KMS-11 (cell line): ENCODE measurements at regions not wholly inside any gene's neighbourhood (a gene's known extent, or its start where the extent isn't known, plus 50 kb on each side); places are given as distances from the start of the nearest gene placed in this dataset.

Experiments used
- H2AFZ ChIP-seq: fragments of 200-600 bp; sonication (generic); 2 replicates; pipeline ENCODE4 v1.6.1; 2016; ENCODE audit warnings: antibody characterized with exemption, mixed run types, low read depth
- H3K27ac ChIP-seq: fragments of 200-600 bp; sonication (generic); 2 replicates; pipeline ENCODE4 v1.6.1; 2016; ENCODE audit warnings: mild to moderate bottlenecking, mixed run types
- H3K27me3 ChIP-seq: fragments of 200-600 bp; sonication (generic); 2 replicates; pipeline ENCODE4 v1.6.1; 2017; ENCODE audit warnings: mild to moderate bottlenecking, low read depth, mixed run types, moderate library complexity; ENCODE audit not compliant: insufficient read depth
- H3K36me3 ChIP-seq: fragments of 200-600 bp; sonication (generic); 2 replicates; pipeline ENCODE4 v1.6.1; 2017; ENCODE audit warnings: mild to moderate bottlenecking, mixed run types; ENCODE audit not compliant: insufficient read depth
- H3K4me1 ChIP-seq: fragments of 200-600 bp; sonication (generic); 2 replicates; pipeline ENCODE4 v1.6.1; 2016; ENCODE audit warnings: mild to moderate bottlenecking, low read depth, mixed run types; ENCODE audit not compliant: poor library complexity, severe bottlenecking
- H3K4me2 ChIP-seq: fragments of 200-600 bp; sonication (generic); 2 replicates; pipeline ENCODE4 v1.7.0; 2016; ENCODE audit warnings: mild to moderate bottlenecking, mixed run types
- H3K4me3 ChIP-seq: fragments of 200-600 bp; sonication (generic); IDR thresholded peaks from 2 replicates; pipeline ENCODE4 v1.6.1; 2017; ENCODE audit warnings: low read depth, low read length, mixed read lengths; ENCODE audit not compliant: insufficient read depth
- H3K79me2 ChIP-seq: fragments of 200-600 bp; sonication (generic); 2 replicates; pipeline ENCODE4 v1.6.1; 2016; ENCODE audit warnings: low read depth, mixed run types; ENCODE audit not compliant: insufficient read depth
- H3K9ac ChIP-seq: fragments of 200-600 bp; sonication (generic); 2 replicates; pipeline ENCODE4 v1.6.1; 2016; ENCODE audit warnings: mild to moderate bottlenecking, mixed run types
- H4K20me1 ChIP-seq: fragments of 200-600 bp; sonication (generic); 2 replicates; pipeline ENCODE4 v1.6.1; 2016; ENCODE audit warnings: mild to moderate bottlenecking, mixed run types; ENCODE audit not compliant: insufficient read depth
- TF ChIP-seq, protein P1 (sequence below): fragments of 200-600 bp; sonication (generic); conservative IDR thresholded peaks from 2 replicates; pipeline ENCODE4 v1.6.1; 2017; ENCODE audit warnings: low read depth, mild to moderate bottlenecking, antibody characterized with exemption, low read length, moderate library complexity, mixed read lengths

DNA sequence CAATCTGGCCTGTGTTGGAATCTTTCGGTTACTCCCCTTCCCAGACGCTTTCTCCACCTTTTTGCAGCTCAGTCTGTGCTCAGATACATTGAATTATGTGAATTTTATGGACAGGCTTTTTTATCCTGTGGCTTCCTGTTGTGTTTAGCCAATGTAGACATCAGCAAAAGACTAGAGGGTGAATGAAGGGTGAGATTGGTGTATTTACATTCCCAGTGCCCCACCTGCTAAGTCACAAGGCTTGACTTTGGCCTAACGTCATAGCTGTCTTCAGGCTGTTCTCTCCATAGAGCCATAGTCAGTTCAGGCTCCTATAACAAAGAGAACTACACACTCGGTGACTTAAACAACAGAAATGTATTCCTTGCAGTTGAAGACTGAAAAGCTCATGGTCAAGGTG is 97.5 kb upstream of the FSHB start:
- TF ChIP-seq, protein P1, sequence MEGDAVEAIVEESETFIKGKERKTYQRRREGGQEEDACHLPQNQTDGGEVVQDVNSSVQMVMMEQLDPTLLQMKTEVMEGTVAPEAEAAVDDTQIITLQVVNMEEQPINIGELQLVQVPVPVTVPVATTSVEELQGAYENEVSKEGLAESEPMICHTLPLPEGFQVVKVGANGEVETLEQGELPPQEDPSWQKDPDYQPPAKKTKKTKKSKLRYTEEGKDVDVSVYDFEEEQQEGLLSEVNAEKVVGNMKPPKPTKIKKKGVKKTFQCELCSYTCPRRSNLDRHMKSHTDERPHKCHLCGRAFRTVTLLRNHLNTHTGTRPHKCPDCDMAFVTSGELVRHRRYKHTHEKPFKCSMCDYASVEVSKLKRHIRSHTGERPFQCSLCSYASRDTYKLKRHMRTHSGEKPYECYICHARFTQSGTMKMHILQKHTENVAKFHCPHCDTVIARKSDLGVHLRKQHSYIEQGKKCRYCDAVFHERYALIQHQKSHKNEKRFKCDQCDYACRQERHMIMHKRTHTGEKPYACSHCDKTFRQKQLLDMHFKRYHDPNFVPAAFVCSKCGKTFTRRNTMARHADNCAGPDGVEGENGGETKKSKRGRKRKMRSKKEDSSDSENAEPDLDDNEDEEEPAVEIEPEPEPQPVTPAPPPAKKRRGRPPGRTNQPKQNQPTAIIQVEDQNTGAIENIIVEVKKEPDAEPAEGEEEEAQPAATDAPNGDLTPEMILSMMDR: no peak

DNA sequence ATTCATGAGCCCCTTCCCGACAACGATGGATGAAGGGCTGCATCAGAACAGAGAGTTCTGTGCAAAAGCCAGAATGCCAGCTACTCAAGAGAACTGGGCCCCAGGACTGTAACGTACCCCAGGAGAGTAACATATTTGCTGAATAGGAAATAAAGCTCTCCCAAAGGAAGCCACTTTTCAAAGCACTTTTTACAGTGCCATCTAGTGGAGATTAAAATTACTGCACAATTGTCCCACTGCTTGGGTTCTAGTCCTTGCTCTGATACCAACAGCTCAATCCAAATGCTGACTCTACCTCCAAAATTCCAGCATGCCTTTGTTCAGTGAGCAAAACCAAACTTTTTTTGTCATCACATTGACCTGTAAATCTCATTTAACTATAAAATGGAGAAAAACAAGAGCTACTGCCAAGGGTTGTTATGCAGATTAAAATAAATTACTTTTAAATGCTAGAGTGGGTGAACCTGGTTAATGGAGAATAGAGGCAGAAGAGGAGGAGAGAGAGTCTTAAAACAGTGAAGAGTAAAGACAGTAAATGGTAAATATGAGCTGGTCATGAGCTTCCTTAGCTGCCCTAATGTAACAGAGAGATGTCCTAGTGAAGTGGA is 87.6 kb upstream of the FSHB start:
- Histone ChIP-seq H3K27me3 (no peaks in the 10 kb centered on the region), H3K4me3 (no peak overlapping the region), H3K9ac (no peak overlapping the region), H2AFZ (no peak overlapping the region), H4K20me1 (no peaks in the 10 kb centered on the region), H3K27ac (no peak overlapping the region), H3K79me2 (no peaks in the 10 kb centered on the region), H3K4me1 (peaks cover 3% of the 10 kb centered on the region), H3K36me3 (no peaks in the 10 kb centered on the region), H3K4me2 (no peak overlapping the region)
- TF ChIP-seq, protein P1: peak; percentile 80

More for the DNA sequence above, 97.5 kb upstream of the FSHB start:
- H3K4me1 ChIP-seq: no peaks in the 10 kb centered on the region
- H4K20me1 ChIP-seq: no peaks in the 10 kb centered on the region
- no peaks in the 10 kb centered on the region for H3K79me2 ChIP-seq
- no peaks in the 10 kb centered on the region for H3K27me3 ChIP-seq
- no peak overlapping the region for H3K9ac ChIP-seq
- no peak overlapping the region for H2AFZ ChIP-seq
- no peaks in the 10 kb centered on the region for H3K36me3 ChIP-seq
- H3K4me2 ChIP-seq: no peak overlapping the region
- no peak overlapping the region for H3K27ac ChIP-seq
- H3K4me3 ChIP-seq: no peak overlapping the region

DNA sequence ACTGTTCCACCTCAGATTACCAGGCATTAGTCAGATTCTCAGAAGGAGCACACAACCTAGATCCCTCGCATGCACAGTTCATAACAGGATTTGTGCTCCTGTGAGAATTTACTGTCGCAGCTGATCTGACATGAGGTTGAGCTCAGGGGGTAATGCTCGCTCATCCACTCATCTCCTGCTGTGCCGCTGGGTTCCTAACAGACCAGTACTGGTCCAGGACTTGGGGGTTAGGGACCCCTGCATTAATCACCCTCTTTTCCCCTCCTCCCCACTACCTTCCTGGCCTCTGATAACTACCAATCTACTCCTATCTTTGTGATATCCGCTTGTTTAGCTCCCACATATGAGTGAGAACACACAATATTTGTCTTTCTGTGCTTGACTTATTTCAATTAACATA is 83.5 kb upstream of the FSHB start:
- TF ChIP-seq, protein P1: no peak
- Histone ChIP-seq H3K27ac (no peak overlapping the region), H3K79me2 (no peaks in the 10 kb centered on the region), H3K9ac (no peak overlapping the region), H3K4me1 (peaks cover 3% of the 10 kb centered on the region), H3K36me3 (no peaks in the 10 kb centered on the region), H3K4me3 (no peak overlapping the region), H3K4me2 (no peak overlapping the region), H3K27me3 (no peaks in the 10 kb centered on the region), H4K20me1 (no peaks in the 10 kb centered on the region), H2AFZ (no peak overlapping the region)

DNA sequence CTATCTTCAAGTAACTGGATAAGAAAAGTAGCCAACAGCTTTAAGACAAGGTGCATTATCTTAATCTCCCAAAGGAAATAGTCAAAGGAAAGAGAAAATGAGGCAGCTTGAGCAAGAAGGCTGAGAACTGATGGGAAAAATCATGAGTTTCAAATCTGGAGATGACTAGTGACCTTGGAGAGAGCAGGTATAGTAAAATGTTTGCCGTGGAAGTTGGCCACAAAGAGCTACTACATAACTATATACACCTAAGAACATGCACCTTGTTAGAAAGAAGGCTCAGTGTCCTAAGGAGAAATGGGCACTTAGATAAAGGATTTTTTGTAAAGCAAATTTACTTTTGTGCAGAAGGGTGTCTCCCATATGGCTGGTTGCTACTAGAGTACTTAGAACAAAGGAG is 80.8 kb upstream of the FSHB start:
- no peak overlapping the region for H3K4me3 ChIP-seq
- no peak overlapping the region for H3K4me2 ChIP-seq
- no peak overlapping the region for H3K27ac ChIP-seq
- H3K4me1 ChIP-seq: no peaks in the 10 kb centered on the region
- H2AFZ ChIP-seq: no peak overlapping the region
- H3K79me2 ChIP-seq: no peaks in the 10 kb centered on the region
- H3K36me3 ChIP-seq: no peaks in the 10 kb centered on the region
- H3K9ac ChIP-seq: no peak overlapping the region
- TF ChIP-seq, protein P1: no peak
- H4K20me1 ChIP-seq: no peaks in the 10 kb centered on the region
- no peaks in the 10 kb centered on the region for H3K27me3 ChIP-seq
